ENCODE measurements at regions not wholly inside any gene's neighbourhood (a gene's known extent, or its start where the extent isn't known, plus 50 kb on each side); places are given as distances from the start of the nearest gene placed in this dataset.

- TF ChIP-seq EZH2 (IDR thresholded peaks at IDR 0.05; ENCODE audit: borderline replicate concordance) (no peak), EZH2phosphoT487 (IDR thresholded peaks at IDR 0.05; ENCODE audit: low read depth, severe bottlenecking, unreplicated experiment) (no peak)
- TF ChIP-seq, protein P1, sequence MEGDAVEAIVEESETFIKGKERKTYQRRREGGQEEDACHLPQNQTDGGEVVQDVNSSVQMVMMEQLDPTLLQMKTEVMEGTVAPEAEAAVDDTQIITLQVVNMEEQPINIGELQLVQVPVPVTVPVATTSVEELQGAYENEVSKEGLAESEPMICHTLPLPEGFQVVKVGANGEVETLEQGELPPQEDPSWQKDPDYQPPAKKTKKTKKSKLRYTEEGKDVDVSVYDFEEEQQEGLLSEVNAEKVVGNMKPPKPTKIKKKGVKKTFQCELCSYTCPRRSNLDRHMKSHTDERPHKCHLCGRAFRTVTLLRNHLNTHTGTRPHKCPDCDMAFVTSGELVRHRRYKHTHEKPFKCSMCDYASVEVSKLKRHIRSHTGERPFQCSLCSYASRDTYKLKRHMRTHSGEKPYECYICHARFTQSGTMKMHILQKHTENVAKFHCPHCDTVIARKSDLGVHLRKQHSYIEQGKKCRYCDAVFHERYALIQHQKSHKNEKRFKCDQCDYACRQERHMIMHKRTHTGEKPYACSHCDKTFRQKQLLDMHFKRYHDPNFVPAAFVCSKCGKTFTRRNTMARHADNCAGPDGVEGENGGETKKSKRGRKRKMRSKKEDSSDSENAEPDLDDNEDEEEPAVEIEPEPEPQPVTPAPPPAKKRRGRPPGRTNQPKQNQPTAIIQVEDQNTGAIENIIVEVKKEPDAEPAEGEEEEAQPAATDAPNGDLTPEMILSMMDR (IDR thresholded peaks at IDR 0.05; ENCODE audit: poor library complexity) = no peak
- no peak for DNase-seq (ENCODE audit: low spot score)
- H3K9me2 ChIP-seq (replicated peaks; ENCODE audit: insufficient read depth) = no peaks in the 10 kb centered on the region
- H3K9me3 ChIP-seq (ENCODE audit: low read depth) = no peaks in the 10 kb centered on the region
- no peaks in the 10 kb centered on the region for H3K27me3 ChIP-seq
- H3K4me1 ChIP-seq (ENCODE audit: insufficient read depth) = no peaks in the 10 kb centered on the region
- H3K79me2 ChIP-seq = no peaks in the 10 kb centered on the region
- no peak overlapping the region for H2AFZ ChIP-seq
- no peaks in the 10 kb centered on the region for H3K36me3 ChIP-seq (replicated peaks; ENCODE audit: insufficient read depth, low read depth)
- no peak overlapping the region for H3K4me2 ChIP-seq
- 60% methylated on average over 2 of the region's 2 CpGs for WGBS (ENCODE audit: low lambda C conversion rate, missing lambda C conversion rate)
- no peak overlapping the region for H3K4me3 ChIP-seq
- no peaks in the 10 kb centered on the region for H4K20me1 ChIP-seq (ENCODE audit: insufficient read depth, poor library complexity, severe bottlenecking)
- no peak overlapping the region for H3K27ac ChIP-seq
Measured at GRCh38 chr10:129105266-129105665, 361.8 kb upstream of the MGMT start.

DNA sequence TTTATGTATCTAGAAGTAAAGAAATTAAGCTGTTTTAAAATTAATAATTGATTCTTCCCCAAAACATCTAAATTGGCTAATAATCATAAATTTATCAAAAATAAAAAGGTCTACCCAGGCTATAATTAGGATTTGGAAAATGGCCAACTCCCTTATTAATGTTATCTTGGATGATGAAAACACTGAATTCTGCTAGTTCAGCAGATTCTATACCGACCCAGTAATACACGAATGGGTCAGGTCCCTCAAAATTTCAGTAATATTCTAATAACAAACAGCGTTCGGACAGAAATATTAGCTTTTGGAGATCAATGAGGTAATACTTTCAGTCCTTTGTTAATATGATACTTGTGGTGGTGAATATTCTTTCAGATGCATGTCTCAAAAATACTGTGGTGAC lies 360.7 kb upstream of the MGMT start:
- Histone ChIP-seq H4K20me1 (ENCODE audit: insufficient read depth, poor library complexity, severe bottlenecking) (no peaks in the 10 kb centered on the region), H3K9me2 (replicated peaks; ENCODE audit: insufficient read depth) (no peaks in the 10 kb centered on the region), H3K27ac (no peak overlapping the region), H3K4me3 (no peak overlapping the region), H2AFZ (no peak overlapping the region), H3K4me2 (no peak overlapping the region), H3K36me3 (replicated peaks; ENCODE audit: insufficient read depth, low read depth) (no peaks in the 10 kb centered on the region), H3K9me3 (ENCODE audit: low read depth) (no peaks in the 10 kb centered on the region), H3K4me1 (ENCODE audit: insufficient read depth) (no peaks in the 10 kb centered on the region), H3K79me2 (no peaks in the 10 kb centered on the region), H3K27me3 (no peaks in the 10 kb centered on the region)
- TF ChIP-seq EZH2 (IDR thresholded peaks at IDR 0.05; ENCODE audit: borderline replicate concordance) = no peak
- TF ChIP-seq, protein P1 (IDR thresholded peaks at IDR 0.05; ENCODE audit: poor library complexity) = no peak
- no peak for TF ChIP-seq EZH2phosphoT487 (IDR thresholded peaks at IDR 0.05; ENCODE audit: low read depth, severe bottlenecking, unreplicated experiment)
- WGBS (ENCODE audit: low lambda C conversion rate, missing lambda C conversion rate) = 91% methylated on average over 4 of the region's 4 CpGs
- DNase-seq (ENCODE audit: low spot score) = no peak

- no peaks in the 10 kb centered on the region for H4K20me1 ChIP-seq (ENCODE audit: insufficient read depth, poor library complexity, severe bottlenecking)
- TF ChIP-seq, protein P1 (IDR thresholded peaks at IDR 0.05; ENCODE audit: poor library complexity) = no peak
- TF ChIP-seq EZH2phosphoT487 (IDR thresholded peaks at IDR 0.05; ENCODE audit: low read depth, severe bottlenecking, unreplicated experiment) = no peak
Measured at GRCh38 chr10:129107525-129107924, 359.5 kb upstream of the MGMT start.

DNA sequence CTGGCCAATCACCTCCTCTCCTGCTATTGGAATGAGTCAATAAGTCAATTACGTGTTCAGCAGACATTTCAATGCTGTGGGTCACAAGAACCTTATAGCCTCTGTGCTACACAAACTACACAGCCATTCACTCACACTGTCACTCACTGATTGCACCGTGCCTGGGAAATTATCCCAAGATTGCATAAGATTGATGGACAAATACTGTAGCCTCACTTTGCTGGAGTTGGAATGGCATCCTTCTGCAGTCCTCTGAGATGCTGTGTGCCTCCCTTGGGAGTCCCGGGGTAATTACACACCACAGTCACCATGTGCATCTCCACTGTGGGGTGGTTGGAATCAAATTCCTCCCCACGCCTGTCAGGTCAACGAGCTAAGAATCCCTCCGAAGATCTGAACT lies 358.7 kb upstream of the MGMT start:
- H3K9me3 ChIP-seq (ENCODE audit: low read depth) = no peaks in the 10 kb centered on the region
- DNase-seq (ENCODE audit: low spot score) = no peak
- 85% methylated on average over 6 of the region's 6 CpGs for WGBS (ENCODE audit: low lambda C conversion rate, missing lambda C conversion rate)

More at GRCh38 chr10:129107525-129107924, 359.5 kb upstream of the MGMT start:
- no peak for DNase-seq (ENCODE audit: low spot score)
- Histone ChIP-seq H3K79me2 (no peaks in the 10 kb centered on the region), H3K9me3 (ENCODE audit: low read depth) (no peaks in the 10 kb centered on the region), H3K4me2 (no peak overlapping the region), H3K27ac (no peak overlapping the region), H3K4me1 (ENCODE audit: insufficient read depth) (no peaks in the 10 kb centered on the region), H2AFZ (no peak overlapping the region), H3K4me3 (no peak overlapping the region), H3K27me3 (no peaks in the 10 kb centered on the region), H3K9me2 (replicated peaks; ENCODE audit: insufficient read depth) (no peaks in the 10 kb centered on the region), H3K36me3 (replicated peaks; ENCODE audit: insufficient read depth, low read depth) (no peaks in the 10 kb centered on the region)
- 83% methylated on average over 3 of the region's 3 CpGs for WGBS (ENCODE audit: low lambda C conversion rate, missing lambda C conversion rate)

More for the DNA sequence above, 358.7 kb upstream of the MGMT start:
- H3K27ac ChIP-seq = no peak overlapping the region
- no peaks in the 10 kb centered on the region for H3K9me2 ChIP-seq (replicated peaks; ENCODE audit: insufficient read depth)
- no peaks in the 10 kb centered on the region for H3K36me3 ChIP-seq (replicated peaks; ENCODE audit: insufficient read depth, low read depth)
- H3K79me2 ChIP-seq = no peaks in the 10 kb centered on the region
- no peak overlapping the region for H2AFZ ChIP-seq
- H3K4me3 ChIP-seq = no peak overlapping the region
- no peaks in the 10 kb centered on the region for H3K27me3 ChIP-seq
- TF ChIP-seq EZH2phosphoT487 (IDR thresholded peaks at IDR 0.05; ENCODE audit: low read depth, severe bottlenecking, unreplicated experiment) (no peak), EZH2 (IDR thresholded peaks at IDR 0.05; ENCODE audit: borderline replicate concordance) (no peak)
- TF ChIP-seq, protein P1 (IDR thresholded peaks at IDR 0.05; ENCODE audit: poor library complexity) = no peak
- H3K4me1 ChIP-seq (ENCODE audit: insufficient read depth) = no peaks in the 10 kb centered on the region
- no peaks in the 10 kb centered on the region for H4K20me1 ChIP-seq (ENCODE audit: insufficient read depth, poor library complexity, severe bottlenecking)
- no peak overlapping the region for H3K4me2 ChIP-seq
